HTR-8/SVneo (cell line): ENCODE measurements at regions not wholly inside any gene's neighbourhood (a gene's known extent, or its start where the extent isn't known, plus 50 kb on each side); places are given as distances from the start of the nearest gene placed in this dataset.

Experiments used
- DNase-seq: peaks from one replicate; pipeline ENCODE4 v3.0.0; 2011; ENCODE audit warnings: low spot score, mixed read lengths; ENCODE audit not compliant: insufficient read length
- FAIRE-seq: peaks from 2 replicates; lab custom pipeline; 2011; peaks lifted over from hg19 to GRCh38; lab: Jason Lieb, UNC

- FAIRE-seq = no peak
- no peak for DNase-seq
Observed at GRCh38 chr12:131347345-131347714, 363.6 kb upstream of the SFSWAP start.

- FAIRE-seq = peak; percentile 33
- DNase-seq = no peak
Observed at GRCh38 chr12:131347732-131348131, 363.2 kb upstream of the SFSWAP start.

GRCh38 chr12:131348231-131348630 is 362.7 kb upstream of the SFSWAP start:
- DNase-seq = no peak
- FAIRE-seq = no peak

- DNase-seq (no peak), FAIRE-seq (no peak)
Observed at GRCh38 chr12:131348646-131349045, 362.2 kb upstream of the SFSWAP start.

DNA sequence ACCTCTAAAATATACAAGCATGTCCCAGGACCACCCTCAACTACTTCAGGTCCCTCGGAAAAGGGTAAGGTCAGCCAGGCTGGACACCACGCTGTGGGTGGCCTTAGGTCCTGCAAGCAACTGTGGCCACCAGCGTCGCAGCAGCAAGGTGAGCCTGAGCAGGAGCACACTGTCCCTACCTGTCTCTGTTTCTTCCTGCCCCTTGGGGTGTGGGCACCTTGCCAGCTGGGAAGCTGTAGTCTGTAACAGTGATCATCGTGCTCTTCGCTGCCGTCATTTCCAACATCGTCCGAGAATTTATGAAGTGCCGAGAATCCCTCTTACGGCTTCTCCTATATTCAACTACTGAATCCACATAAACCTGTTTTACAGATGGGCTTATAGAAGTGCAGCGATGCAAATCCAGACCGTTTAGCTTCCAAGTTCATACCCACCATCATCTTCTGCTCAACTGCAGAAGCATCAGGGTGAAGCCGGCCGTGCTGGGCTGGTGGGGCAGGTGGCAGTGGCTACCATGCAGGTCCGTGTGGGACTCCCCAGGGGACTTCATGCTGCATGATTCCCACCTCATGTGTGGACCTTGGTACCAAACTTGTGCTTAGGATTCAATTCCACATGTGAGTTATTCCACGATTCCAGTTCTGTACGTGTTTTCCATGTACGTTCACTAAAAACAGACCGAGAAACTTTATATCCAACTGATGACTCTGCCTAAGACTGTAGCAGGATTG is 361.3 kb upstream of the SFSWAP start:
- FAIRE-seq (no peak), DNase-seq (no peak)

GRCh38 chr12:131350943-131351318 is 360.0 kb upstream of the SFSWAP start:
- DNase-seq (no peak), FAIRE-seq (no peak)

GRCh38 chr12:131351319-131352028 is 359.4 kb upstream of the SFSWAP start:
- FAIRE-seq = no peak

DNA sequence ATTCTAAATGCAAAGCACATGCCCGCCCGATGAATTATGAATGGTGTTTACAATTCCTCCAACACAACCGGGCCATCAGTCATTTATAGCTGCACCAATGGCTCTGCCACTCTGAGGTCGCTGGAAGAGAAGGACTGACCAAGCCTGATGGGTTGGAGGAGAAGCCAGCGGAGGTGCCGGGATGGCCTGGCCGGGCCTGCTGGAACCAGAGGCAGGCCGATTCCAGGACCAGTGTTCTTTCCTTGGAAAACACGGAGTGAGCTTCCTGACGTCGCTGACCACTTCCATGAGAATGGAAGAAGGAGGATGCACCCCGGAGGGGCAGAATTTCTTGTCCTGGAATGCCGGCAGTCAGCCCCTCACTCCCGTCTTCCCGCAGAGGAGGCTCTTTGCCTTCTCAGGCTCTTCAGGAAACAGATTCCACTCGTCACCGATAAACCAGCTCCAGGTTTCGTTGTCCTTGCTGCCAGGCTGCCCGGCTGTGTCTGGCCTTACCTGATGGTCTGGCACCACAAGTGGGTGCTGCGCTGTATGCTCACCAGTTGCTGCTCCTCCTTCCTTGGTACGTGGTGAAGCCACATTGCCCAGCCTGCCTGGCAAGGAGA is 358.5 kb upstream of the SFSWAP start:
- no peak for FAIRE-seq

More at GRCh38 chr12:131351319-131352028, 359.4 kb upstream of the SFSWAP start:
- no peak for DNase-seq

GRCh38 chr12:131353376-131353775 is 357.5 kb upstream of the SFSWAP start:
- no peak for FAIRE-seq
- DNase-seq = no peak

More for the DNA sequence above, 358.5 kb upstream of the SFSWAP start:
- DNase-seq = no peak

DNA sequence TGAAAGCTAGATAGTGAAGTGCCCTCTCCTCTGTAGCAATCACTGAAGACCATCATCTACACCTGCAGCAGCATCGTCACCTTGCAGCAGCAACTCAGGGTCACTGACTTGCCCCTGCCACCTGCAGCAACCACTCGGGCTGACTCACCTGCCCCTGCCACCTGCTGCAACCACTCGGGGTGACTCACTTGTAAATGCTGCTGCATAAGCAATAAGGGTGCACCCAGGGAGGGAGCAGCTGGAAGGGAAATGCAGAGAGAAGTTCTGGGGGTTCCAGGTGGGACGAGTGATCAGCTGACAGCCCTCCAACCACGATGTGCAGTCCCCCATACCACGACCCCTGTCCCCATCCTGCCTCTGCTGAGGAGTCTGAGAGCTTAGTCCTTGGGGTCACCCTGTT is 357.1 kb upstream of the SFSWAP start:
- FAIRE-seq = no peak
- no peak for DNase-seq

- DNase-seq (no peak), FAIRE-seq (no peak)
Observed at GRCh38 chr12:131355361-131356245, 355.3 kb upstream of the SFSWAP start.

DNA sequence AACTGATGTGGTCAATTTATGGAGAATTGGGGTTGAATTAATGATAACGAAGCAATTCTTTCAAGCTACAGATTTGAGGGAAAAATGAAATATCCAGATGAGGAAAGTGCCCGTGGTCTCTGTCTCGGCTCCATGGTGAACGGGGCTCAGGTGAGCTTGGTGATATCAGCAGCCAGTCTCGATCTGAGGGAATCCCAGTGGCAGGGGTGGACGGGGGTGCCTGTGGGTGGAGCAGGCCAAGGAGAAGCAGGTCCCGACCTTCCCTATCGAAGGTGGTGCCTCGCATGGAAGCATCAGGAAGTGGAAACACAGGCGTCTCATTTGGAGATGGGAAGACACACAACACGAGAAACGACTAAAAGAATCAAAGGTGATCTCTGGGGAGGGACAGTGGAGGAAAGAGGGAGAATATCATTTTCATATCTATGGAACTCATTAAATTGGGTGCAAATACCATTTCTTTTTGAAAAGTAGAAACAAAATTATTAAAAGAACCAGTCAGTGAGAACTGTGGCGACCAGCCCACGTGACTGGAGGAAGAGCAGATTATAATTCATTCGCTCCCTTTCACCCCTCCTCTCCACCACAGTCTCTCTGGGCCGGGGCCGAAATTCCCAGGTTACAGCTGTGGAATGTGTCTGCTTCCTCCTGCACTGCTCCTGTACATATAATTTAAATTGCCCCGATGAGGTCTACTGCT is 354.3 kb upstream of the SFSWAP start:
- FAIRE-seq = no peak
- no peak for DNase-seq

- no peak for DNase-seq
- FAIRE-seq = no peak
Observed at GRCh38 chr12:131357185-131357747, 353.6 kb upstream of the SFSWAP start.

- DNase-seq (no peak), FAIRE-seq (no peak)
Observed at GRCh38 chr12:131357920-131358319, 353.0 kb upstream of the SFSWAP start.

DNA sequence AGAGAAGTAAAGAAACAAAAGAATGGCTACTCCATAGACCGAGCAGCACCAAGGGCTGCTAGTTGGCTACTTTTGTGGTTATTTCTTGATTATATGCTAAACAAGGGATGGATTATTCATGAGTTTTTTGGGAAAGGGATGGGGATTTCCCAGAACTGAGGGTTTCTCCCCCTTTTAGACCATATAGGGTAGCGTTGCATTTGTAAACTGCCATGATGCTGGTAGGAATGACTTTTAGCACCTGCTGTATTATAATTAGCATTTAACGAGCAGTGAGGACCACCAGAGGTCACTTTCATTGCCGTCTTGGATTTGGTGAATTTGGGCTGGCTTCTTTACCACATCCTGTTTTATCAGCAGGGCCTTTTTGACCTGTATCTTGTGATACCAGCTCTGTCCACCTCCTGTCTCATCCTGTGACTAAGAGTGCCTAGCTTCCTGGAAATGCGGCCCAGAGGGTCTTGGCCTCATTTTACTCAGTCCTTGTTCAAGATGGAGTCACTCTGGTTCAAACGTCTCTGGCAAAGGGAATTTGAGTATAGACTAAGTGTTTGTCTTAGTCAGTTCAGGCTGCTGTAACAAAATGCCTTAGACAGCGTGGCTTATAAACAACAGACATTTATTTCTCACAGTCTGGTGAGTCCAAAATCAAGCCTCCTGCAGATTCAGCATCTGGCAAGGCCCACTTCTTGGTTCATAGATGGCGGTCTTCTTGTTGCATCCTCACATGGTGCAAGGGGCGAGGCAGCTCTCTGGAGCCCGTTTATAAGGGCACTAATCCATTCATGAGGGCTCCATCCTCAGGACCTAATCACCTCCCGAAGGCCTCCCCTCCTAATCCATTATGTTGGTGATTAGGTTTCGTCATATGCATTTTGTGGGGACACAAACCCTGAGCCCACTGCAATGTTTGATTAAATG is 348.3 kb upstream of the SFSWAP start:
- FAIRE-seq = no peak
- no peak for DNase-seq

GRCh38 chr12:131363393-131363792 is 347.5 kb upstream of the SFSWAP start:
- FAIRE-seq (no peak), DNase-seq (no peak)

- no peak for FAIRE-seq
- DNase-seq = no peak
Observed at GRCh38 chr12:131363841-131364495, 346.9 kb upstream of the SFSWAP start.
